ENCODE measurements at regions not wholly inside any gene's neighbourhood (a gene's known extent, or its start where the extent isn't known, plus 50 kb on each side); places are given as distances from the start of the nearest gene placed in this dataset.

DNA sequence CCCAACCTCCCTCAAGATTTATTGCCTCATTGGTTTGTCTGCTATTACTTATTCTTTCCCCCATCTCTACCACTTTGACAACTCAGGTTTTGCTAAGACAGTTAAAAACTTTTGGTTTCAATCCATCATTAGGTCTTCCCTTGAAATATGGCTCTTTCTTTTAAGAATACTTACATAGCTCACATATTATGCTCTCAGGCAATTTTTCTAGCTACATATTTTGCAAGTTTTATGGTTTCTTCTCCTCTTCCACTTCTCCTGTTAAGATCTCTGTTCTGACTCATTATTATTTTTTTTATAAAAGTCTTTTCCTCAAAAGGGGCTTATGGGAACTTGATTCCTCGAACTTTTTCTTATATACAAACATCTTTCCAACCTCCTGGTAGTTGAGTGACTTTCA lies 192.4 kb upstream of the MPPED2 start:
- Histone ChIP-seq H3K4me3 (no peak overlapping the region), H3K9me3 (no peaks in the 10 kb centered on the region), H3K27ac (no peak overlapping the region), H3K4me1 (peaks cover 0 to 6% (median 2%) of the 10 kb centered on the region in 4 donors), H3K36me3 (no peaks in the 10 kb centered on the region), H3K27me3 (no peaks in the 10 kb centered on the region)
- WGBS, 5 donors = 21 to 49% (median 39%) methylated on average over 1 of the region's 1 CpG
- no peak for DNase-seq
- intact Hi-C loops (cut with DNase I; ENCODE audit: low total_unique reads) = no loop called here
- TF ChIP-seq POLR2A (IDR thresholded peaks at IDR 0.05) (no peak), EP300 (IDR thresholded peaks at IDR 0.05) (no peak), POLR2AphosphoS5 (IDR thresholded peaks at IDR 0.05) (no peak)
- TF ChIP-seq, protein P1, sequence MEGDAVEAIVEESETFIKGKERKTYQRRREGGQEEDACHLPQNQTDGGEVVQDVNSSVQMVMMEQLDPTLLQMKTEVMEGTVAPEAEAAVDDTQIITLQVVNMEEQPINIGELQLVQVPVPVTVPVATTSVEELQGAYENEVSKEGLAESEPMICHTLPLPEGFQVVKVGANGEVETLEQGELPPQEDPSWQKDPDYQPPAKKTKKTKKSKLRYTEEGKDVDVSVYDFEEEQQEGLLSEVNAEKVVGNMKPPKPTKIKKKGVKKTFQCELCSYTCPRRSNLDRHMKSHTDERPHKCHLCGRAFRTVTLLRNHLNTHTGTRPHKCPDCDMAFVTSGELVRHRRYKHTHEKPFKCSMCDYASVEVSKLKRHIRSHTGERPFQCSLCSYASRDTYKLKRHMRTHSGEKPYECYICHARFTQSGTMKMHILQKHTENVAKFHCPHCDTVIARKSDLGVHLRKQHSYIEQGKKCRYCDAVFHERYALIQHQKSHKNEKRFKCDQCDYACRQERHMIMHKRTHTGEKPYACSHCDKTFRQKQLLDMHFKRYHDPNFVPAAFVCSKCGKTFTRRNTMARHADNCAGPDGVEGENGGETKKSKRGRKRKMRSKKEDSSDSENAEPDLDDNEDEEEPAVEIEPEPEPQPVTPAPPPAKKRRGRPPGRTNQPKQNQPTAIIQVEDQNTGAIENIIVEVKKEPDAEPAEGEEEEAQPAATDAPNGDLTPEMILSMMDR (IDR thresholded peaks at IDR 0.05) = no peak

DNA sequence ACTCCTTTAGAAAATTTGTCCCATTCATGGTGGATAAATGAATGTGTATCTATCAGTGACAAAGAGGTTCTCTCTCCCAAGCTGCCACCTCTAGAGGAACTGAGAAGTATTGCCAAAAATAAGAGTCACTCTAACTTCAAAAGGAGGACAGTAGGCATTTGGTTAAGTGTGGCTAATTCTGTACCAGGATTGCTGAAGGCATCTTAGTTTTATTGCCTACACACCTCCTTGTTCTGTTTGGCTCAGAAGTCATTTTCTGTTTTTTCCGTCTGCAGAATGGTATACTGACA lies 189.0 kb upstream of the MPPED2 start:
- DNase-seq = no peak
- intact Hi-C loops (cut with DNase I; ENCODE audit: low total_unique reads) = no loop called here
- no peak for TF ChIP-seq POLR2A (IDR thresholded peaks at IDR 0.05)
- TF ChIP-seq, protein P1 (IDR thresholded peaks at IDR 0.05) = no peak
- TF ChIP-seq POLR2AphosphoS5 (IDR thresholded peaks at IDR 0.05) = no peak
- no peak for TF ChIP-seq EP300 (IDR thresholded peaks at IDR 0.05)
- Histone ChIP-seq H3K36me3 (no peaks in the 10 kb centered on the region), H3K27ac (no peak overlapping the region), H3K9me3 (no peaks in the 10 kb centered on the region), H3K4me3 (no peak overlapping the region), H3K4me1 (peaks cover 0 to 6% (median 2%) of the 10 kb centered on the region in 4 donors), H3K27me3 (no peaks in the 10 kb centered on the region)
- WGBS, 5 donors = 74 to 95% (median 81%) methylated on average over 1 of the region's 1 CpG

DNA sequence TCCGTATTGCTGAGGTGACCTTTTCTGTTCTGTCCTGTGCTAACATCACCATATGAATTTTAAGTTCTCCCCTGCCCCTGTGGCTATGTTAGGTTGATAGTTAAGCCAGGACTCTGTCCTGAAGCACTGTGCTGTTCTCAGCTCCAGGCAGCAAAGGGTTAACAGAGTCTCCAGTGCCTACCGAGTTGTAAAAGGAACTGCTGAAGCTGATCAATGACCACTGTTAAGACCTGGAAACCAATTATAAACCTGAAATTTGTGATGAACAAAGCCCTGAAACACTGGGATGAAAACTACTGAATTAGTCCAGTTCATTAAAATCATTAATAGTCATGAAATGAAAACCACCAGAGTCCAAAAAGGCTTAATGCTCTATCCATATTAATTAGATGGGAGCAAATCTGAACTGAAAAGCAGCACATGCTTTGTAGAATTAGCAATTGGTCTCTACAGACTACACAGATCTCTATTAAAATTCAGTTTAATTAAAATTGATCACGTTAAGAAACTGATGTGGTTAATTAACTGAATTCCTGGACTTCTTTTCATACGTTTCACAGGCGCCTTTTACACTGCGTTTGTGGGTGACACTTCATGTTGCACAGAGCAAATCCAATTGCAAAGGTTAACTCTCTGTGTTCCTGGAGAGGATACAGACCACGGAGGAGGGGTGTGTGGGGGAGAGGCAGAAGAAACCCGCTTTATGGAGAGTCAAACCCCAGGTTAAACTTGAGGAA lies 188.5 kb upstream of the MPPED2 start:
- H3K9me3 ChIP-seq = no peaks in the 10 kb centered on the region
- no peak overlapping the region for H3K4me3 ChIP-seq
- WGBS, 5 donors = 34 to 42% (median 39%) methylated on average over 8 of the region's 8 CpGs
- no peaks in the 10 kb centered on the region for H3K27me3 ChIP-seq
- no peaks in the 10 kb centered on the region for H3K36me3 ChIP-seq
- no peak for TF ChIP-seq POLR2AphosphoS5 (IDR thresholded peaks at IDR 0.05)
- TF ChIP-seq EP300 (IDR thresholded peaks at IDR 0.05) = no peak
- TF ChIP-seq POLR2A (IDR thresholded peaks at IDR 0.05) = no peak
- TF ChIP-seq, protein P1 (IDR thresholded peaks at IDR 0.05) = no peak
- intact Hi-C loops (cut with DNase I; ENCODE audit: low total_unique reads) = no loop called here
- no peak for DNase-seq
- H3K27ac ChIP-seq = no peak overlapping the region
- peaks cover 0 to 6% (median 2%) of the 10 kb centered on the region in 4 donors for H3K4me1 ChIP-seq

DNA sequence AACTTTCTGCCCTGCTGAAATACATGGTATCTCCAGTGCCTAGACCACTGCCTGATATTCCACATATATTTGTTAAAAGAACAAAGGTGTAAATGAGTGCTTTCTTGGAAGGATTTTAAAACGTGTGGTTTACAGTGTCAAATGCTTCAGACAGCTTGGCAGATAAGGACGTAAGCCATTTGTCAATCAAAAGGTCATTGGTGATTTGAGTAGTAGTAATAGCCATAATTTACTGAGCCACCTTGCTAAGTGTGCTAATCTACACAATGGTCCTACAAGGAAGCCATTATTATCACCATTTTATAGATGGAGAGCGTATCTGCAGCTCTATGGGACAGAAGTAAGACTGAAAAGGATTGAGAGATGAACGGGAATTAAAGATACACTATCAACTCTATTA lies 186.8 kb upstream of the MPPED2 start:
- no peak for DNase-seq
- intact Hi-C loops (cut with DNase I; ENCODE audit: low total_unique reads) = no loop called here
- TF ChIP-seq EP300 (IDR thresholded peaks at IDR 0.05) (no peak), POLR2AphosphoS5 (IDR thresholded peaks at IDR 0.05) (no peak), POLR2A (IDR thresholded peaks at IDR 0.05) (no peak)
- TF ChIP-seq, protein P1 (IDR thresholded peaks at IDR 0.05) = no peak
- Histone ChIP-seq H3K4me1 (peaks cover 0 to 6% (median 2%) of the 10 kb centered on the region in 4 donors), H3K9me3 (no peaks in the 10 kb centered on the region), H3K36me3 (no peaks in the 10 kb centered on the region), H3K27ac (no peak overlapping the region), H3K27me3 (no peaks in the 10 kb centered on the region), H3K4me3 (no peak overlapping the region)
- WGBS, 5 donors = 48 to 64% (median 50%) methylated on average over 4 of the region's 4 CpGs
